HFFc6 (cell line): ENCODE measurements at regions not wholly inside any gene's neighbourhood (a gene's known extent, or its start where the extent isn't known, plus 50 kb on each side); places are given as distances from the start of the nearest gene placed in this dataset.

Source experiments
- DNase-seq: peaks from one replicate; pipeline ENCODE4 v3.0.0-alpha.2; 2018
- H3K27ac Mint-ChIP-seq: 2 replicates; pipeline ENCODE4 v1.8.0; 2020; ENCODE audit warnings: mild to moderate bottlenecking, mixed read lengths
- H3K27me3 Mint-ChIP-seq: 2 replicates; pipeline ENCODE4 v1.8.0; 2021; ENCODE audit warnings: mild to moderate bottlenecking, moderate library complexity, mixed read lengths; ENCODE audit not compliant: insufficient read depth
- H3K36me3 Mint-ChIP-seq: 2 replicates; pipeline ENCODE4 v1.8.0; 2021; ENCODE audit warnings: low read depth, mixed read lengths
- H3K4me1 Mint-ChIP-seq: 2 replicates; pipeline ENCODE4 v1.8.0; 2020; ENCODE audit warnings: low read depth, mixed read lengths
- H3K4me3 Mint-ChIP-seq: 2 replicates; pipeline ENCODE4 v1.8.0; 2020; ENCODE audit warnings: mild to moderate bottlenecking, moderate library complexity, mixed read lengths
- H3K9me3 Mint-ChIP-seq: 2 replicates; pipeline ENCODE4 v1.8.0; 2020; ENCODE audit warnings: mild to moderate bottlenecking, mixed read lengths
- CTCF ChIP-seq: fragments of 200-600 bp; sonication (generic); IDR thresholded peaks from 2 replicates; pipeline ENCODE4 v1.5.0; 2021; ENCODE audit warnings: antibody characterized with exemption, mild to moderate bottlenecking

GRCh38 chr4:179447308-179447707, 2005.1 kb upstream of the AGA start:
- DNase-seq: no peak
- H3K27ac Mint-ChIP-seq: no peak overlapping the region
- H3K4me3 Mint-ChIP-seq: no peak overlapping the region
- no peaks in the 10 kb centered on the region for H3K4me1 Mint-ChIP-seq
- peaks cover 46% of the 10 kb centered on the region for H3K9me3 Mint-ChIP-seq
- H3K36me3 Mint-ChIP-seq: no peaks in the 10 kb centered on the region
- H3K27me3 Mint-ChIP-seq: no peaks in the 10 kb centered on the region
- no peak for TF ChIP-seq CTCF

- TF ChIP-seq CTCF: no peak
- DNase-seq: no peak
- Mint-ChIP-seq H3K27me3 (no peaks in the 10 kb centered on the region), H3K27ac (no peak overlapping the region), H3K4me3 (no peak overlapping the region), H3K4me1 (no peaks in the 10 kb centered on the region), H3K36me3 (0 out of 2 replicates have a peak, but pooled peaks cover 4% of the 10 kb centered on the region), H3K9me3 (peaks cover 19% of the 10 kb centered on the region)
Measured at GRCh38 chr4:179465131-179465797, 2023.0 kb upstream of the AGA start.

- TF ChIP-seq CTCF: no peak
- H3K4me3 Mint-ChIP-seq: no peak overlapping the region
- H3K4me1 Mint-ChIP-seq: no peaks in the 10 kb centered on the region
- DNase-seq: no peak
- no peaks in the 10 kb centered on the region for H3K27me3 Mint-ChIP-seq
- no peaks in the 10 kb centered on the region for H3K36me3 Mint-ChIP-seq
- H3K27ac Mint-ChIP-seq: no peak overlapping the region
- peaks cover 21% of the 10 kb centered on the region for H3K9me3 Mint-ChIP-seq
Measured at GRCh38 chr4:179467878-179468277, 2025.6 kb upstream of the AGA start.

- H3K27ac Mint-ChIP-seq: no peak overlapping the region
- no peak for TF ChIP-seq CTCF
- no peak overlapping the region for H3K4me3 Mint-ChIP-seq
- no peaks in the 10 kb centered on the region for H3K4me1 Mint-ChIP-seq
- H3K36me3 Mint-ChIP-seq: no peaks in the 10 kb centered on the region
- DNase-seq: no peak
- peaks cover 24% of the 10 kb centered on the region for H3K9me3 Mint-ChIP-seq
- H3K27me3 Mint-ChIP-seq: no peaks in the 10 kb centered on the region
Measured at GRCh38 chr4:179472164-179472563, 2029.9 kb upstream of the AGA start.

- Mint-ChIP-seq H3K27me3 (no peaks in the 10 kb centered on the region), H3K27ac (no peak overlapping the region), H3K36me3 (no peaks in the 10 kb centered on the region; the same call in 1 of the 2 replicates), H3K4me1 (no peaks in the 10 kb centered on the region), H3K9me3 (peaks cover 39% of the 10 kb centered on the region), H3K4me3 (no peak overlapping the region)
- no peak for TF ChIP-seq CTCF
- no peak for DNase-seq
Measured at GRCh38 chr4:179478608-179479007, 2036.4 kb upstream of the AGA start.
